Progenitor cell of endocrine pancreas (in vitro differentiated cells): ENCODE measurements at regions not wholly inside any gene's neighbourhood (a gene's known extent, or its start where the extent isn't known, plus 50 kb on each side); places are given as distances from the start of the nearest gene placed in this dataset.
A peak's percentile ranks its signal among the peaks of the same experiment; 100 is the strongest.

ENCODE experiments used
- DNase-seq: peaks from one replicate; pipeline ENCODE4 v3.0.0; 2021; ENCODE audit warnings: low spot score; ENCODE audit not compliant: unreplicated experiment
- H3K27ac Mint-ChIP-seq: 2 replicates; pipeline ENCODE4 v1.8.0; 2021; ENCODE audit warnings: mild to moderate bottlenecking, moderate library complexity, mixed read lengths
- H3K27me3 Mint-ChIP-seq: 2 replicates; pipeline ENCODE4 v1.8.0; 2021; ENCODE audit warnings: mixed read lengths
- H3K36me3 Mint-ChIP-seq: 2 replicates; pipeline ENCODE4 v1.8.0; 2022; ENCODE audit warnings: mixed read lengths; ENCODE audit not compliant: insufficient read depth
- H3K4me1 Mint-ChIP-seq: 2 replicates; pipeline ENCODE4 v1.8.0; 2021; ENCODE audit warnings: low read depth, mixed read lengths
- H3K4me3 Mint-ChIP-seq: 2 replicates; pipeline ENCODE4 v1.8.0; 2021; ENCODE audit warnings: low read depth, mild to moderate bottlenecking, moderate library complexity, mixed read lengths
- H3K9me3 Mint-ChIP-seq: 2 replicates; pipeline ENCODE4 v1.8.0; 2021; ENCODE audit warnings: low read depth, mixed read lengths
- TF ChIP-seq, protein P1 (sequence below): fragments of 200-600 bp; sonication (generic); IDR thresholded peaks from one replicate; pipeline ENCODE4 v1.5.0; 2021; ENCODE audit warnings: antibody characterized with exemption, mild to moderate bottlenecking; ENCODE audit not compliant: unreplicated experiment

DNA sequence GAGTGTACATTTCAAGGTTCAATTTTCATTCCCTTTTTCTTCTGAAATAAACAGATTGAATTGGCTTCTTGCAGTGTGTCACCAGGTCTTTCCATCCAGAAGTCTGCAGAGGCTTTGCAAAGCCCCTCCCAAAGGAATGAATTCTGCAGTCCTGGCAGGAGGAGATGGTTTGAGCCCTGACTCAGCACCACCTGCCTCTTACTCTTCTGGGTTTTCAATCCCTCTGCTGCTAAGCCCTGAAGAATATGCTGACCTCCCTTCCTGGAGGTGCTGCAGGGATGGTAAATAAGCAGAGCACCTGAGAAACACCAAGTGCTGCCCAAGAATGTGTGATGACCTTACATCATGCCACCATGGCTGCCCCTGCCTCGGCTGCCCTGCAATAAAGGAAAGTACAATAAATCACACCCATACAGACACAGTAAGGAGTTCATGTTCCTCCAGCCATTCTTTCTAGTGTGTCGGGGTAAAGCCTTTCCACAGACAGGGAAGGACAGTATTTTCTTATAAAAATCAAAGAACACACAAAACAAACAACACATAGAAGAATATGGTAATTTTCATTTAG, 209.2 kb downstream of the ZNF326 start:
- H3K4me3 Mint-ChIP-seq, result no peak overlapping the region
- H3K27ac Mint-ChIP-seq, result no peak overlapping the region
- no peak for DNase-seq
- peaks cover 72% of the 10 kb centered on the region for H3K27me3 Mint-ChIP-seq
- TF ChIP-seq, protein P1, sequence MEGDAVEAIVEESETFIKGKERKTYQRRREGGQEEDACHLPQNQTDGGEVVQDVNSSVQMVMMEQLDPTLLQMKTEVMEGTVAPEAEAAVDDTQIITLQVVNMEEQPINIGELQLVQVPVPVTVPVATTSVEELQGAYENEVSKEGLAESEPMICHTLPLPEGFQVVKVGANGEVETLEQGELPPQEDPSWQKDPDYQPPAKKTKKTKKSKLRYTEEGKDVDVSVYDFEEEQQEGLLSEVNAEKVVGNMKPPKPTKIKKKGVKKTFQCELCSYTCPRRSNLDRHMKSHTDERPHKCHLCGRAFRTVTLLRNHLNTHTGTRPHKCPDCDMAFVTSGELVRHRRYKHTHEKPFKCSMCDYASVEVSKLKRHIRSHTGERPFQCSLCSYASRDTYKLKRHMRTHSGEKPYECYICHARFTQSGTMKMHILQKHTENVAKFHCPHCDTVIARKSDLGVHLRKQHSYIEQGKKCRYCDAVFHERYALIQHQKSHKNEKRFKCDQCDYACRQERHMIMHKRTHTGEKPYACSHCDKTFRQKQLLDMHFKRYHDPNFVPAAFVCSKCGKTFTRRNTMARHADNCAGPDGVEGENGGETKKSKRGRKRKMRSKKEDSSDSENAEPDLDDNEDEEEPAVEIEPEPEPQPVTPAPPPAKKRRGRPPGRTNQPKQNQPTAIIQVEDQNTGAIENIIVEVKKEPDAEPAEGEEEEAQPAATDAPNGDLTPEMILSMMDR, result no peak
- peaks cover 7% of the 10 kb centered on the region for H3K4me1 Mint-ChIP-seq
- no peaks in the 10 kb centered on the region for H3K36me3 Mint-ChIP-seq
- H3K9me3 Mint-ChIP-seq, result no peaks in the 10 kb centered on the region

DNA sequence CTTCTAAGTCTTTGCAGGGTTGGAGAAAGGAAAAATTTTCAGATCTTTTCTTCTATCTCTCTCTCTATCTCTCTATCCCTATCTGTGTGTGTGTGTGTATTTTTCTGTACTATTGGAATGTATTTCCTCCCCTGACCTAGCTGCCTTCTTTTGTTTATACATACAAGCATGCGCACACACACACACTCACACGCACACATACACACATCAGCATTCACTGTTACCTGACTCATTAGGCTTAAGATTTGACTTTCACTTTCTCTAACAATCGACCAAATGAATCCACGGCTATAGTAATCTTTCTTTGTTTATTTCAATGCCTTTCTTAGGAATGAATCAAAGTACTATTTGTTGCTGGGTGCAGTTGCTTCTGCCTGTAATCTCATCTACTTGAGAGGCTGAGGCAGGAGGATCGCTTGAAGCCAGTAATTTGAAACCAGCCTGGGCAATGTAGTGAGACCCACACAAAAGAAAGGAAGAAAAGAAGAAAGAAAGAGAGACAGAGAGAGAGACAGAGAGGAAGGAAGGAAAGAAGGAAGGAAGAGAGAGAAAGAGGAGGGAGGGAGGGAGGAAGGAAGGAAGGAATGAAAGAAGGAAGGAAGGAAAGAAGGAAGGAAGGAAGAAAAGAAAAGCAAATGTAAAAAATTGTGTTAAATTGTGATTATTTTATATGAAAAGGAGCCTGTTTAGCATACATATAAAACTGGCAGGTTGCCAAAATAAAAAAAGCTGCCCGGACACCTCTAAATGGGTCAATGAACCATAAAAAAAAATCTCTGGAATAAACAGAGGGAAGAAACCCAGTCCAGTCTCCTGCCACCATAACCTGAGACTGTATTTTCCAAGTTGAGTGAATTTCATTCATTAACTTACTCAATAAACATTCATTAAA, 206.8 kb downstream of the ZNF326 start:
- H3K4me1 Mint-ChIP-seq, result peaks cover 19% of the 10 kb centered on the region
- H3K4me3 Mint-ChIP-seq, result no peak overlapping the region
- no peak for DNase-seq
- no peaks in the 10 kb centered on the region for H3K36me3 Mint-ChIP-seq
- peaks cover 73% of the 10 kb centered on the region for H3K27me3 Mint-ChIP-seq
- no peak overlapping the region for H3K27ac Mint-ChIP-seq
- TF ChIP-seq, protein P1, result no peak
- no peaks in the 10 kb centered on the region for H3K9me3 Mint-ChIP-seq

DNA sequence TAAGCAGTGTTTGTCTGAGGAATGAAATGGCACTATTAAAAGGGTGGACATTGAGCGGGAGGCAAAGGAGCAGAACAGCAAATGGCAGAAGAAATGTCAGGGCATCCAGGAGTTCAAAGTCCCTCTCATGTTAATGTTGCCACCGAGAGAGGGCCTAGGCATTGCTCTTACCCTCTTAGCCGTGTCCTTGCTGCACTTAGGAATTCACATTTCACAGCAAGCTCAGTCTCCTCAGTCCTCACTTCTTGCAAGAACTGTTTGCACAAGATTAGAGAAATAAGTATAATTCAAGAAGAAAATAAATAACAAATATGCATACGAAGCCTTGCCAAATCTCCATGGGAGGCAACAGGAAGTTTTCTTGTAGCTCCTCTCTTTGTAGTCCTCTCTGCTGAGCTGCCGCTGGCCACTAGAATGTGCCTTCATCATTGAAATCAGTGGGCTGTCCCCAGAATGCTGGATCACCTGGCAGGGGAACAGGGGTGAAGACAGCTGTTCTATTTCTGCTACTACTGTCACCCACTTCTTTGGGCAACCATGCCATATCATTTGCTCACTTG, 205.8 kb downstream of the ZNF326 start:
- H3K9me3 Mint-ChIP-seq, result no peaks in the 10 kb centered on the region
- DNase-seq, result no peak
- H3K4me3 Mint-ChIP-seq, result no peak overlapping the region
- TF ChIP-seq, protein P1, result no peak
- no peak overlapping the region for H3K27ac Mint-ChIP-seq
- H3K4me1 Mint-ChIP-seq, result peaks cover 19% of the 10 kb centered on the region
- no peaks in the 10 kb centered on the region for H3K36me3 Mint-ChIP-seq
- H3K27me3 Mint-ChIP-seq, result peaks cover 78% of the 10 kb centered on the region

DNA sequence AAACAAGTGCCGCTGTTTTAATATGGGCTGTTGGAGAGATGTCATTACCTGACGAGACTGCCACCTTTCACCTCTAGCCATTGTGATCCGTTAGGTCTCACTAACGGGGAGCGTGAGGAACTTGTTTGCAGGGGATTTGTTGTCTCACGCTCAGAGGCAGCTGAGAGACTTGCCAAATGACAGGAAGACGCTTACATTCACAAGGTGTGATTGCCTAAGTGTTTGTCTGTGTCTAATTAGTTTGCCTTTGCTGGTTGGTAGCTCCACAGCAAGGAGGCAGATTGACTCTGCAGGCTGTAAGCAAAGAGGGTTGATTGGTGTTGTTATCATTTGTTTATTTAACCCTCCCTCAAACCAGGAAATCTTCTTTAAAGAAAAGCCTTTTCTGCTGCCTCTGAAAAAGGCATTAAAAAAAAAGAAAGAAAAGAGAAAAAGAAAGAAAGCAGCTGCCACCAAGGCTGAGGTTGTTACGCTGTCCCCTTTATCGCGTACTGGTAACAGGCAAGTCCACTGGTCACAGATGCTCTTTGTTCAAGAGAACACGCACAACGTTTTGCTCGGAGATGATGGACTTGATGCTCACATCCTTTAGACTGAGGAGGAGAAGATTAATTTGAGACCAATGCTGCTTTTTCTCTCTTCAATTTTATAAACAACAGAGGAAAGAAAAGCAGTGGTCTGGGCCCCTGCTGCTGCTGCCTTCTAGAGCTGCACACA, 203.9 kb downstream of the ZNF326 start:
- H3K4me1 Mint-ChIP-seq, result peaks cover 19% of the 10 kb centered on the region
- H3K36me3 Mint-ChIP-seq, result no peaks in the 10 kb centered on the region
- H3K27ac Mint-ChIP-seq, result peak overlapping the region; percentile 70
- TF ChIP-seq, protein P1, result no peak
- H3K27me3 Mint-ChIP-seq, result peaks cover 73% of the 10 kb centered on the region
- H3K4me3 Mint-ChIP-seq, result no peak overlapping the region
- DNase-seq, result no peak
- no peaks in the 10 kb centered on the region for H3K9me3 Mint-ChIP-seq

DNA sequence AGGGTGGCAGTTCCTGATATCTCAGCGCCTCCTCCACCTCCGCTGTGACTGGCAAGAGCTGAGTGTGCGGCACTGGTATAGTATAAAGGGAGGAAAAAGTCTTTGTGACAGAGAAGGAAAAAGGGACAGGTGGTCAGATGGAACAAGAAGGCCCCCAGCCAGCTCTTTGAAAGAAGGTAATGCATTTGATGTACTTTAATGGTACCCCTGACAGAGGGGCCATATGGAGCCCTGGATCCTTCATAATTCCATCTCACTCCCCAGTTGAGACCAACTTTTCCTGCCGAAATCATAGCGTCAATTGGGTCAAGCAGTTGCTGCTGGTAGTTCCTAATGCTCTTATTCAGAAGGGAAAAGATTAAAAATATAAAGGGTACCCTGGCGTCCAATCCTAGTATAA, 198.2 kb downstream of the ZNF326 start:
- DNase-seq, result no peak
- H3K27ac Mint-ChIP-seq, result no peak overlapping the region
- no peaks in the 10 kb centered on the region for H3K9me3 Mint-ChIP-seq
- no peak overlapping the region for H3K4me3 Mint-ChIP-seq
- peaks cover 2% of the 10 kb centered on the region for H3K4me1 Mint-ChIP-seq
- H3K36me3 Mint-ChIP-seq, result no peaks in the 10 kb centered on the region
- TF ChIP-seq, protein P1, result no peak
- H3K27me3 Mint-ChIP-seq, result peaks cover 74% of the 10 kb centered on the region
